ENCODE measurements at regions not wholly inside any gene's neighbourhood (a gene's known extent, or its start where the extent isn't known, plus 50 kb on each side); places are given as distances from the start of the nearest gene placed in this dataset.

DNA sequence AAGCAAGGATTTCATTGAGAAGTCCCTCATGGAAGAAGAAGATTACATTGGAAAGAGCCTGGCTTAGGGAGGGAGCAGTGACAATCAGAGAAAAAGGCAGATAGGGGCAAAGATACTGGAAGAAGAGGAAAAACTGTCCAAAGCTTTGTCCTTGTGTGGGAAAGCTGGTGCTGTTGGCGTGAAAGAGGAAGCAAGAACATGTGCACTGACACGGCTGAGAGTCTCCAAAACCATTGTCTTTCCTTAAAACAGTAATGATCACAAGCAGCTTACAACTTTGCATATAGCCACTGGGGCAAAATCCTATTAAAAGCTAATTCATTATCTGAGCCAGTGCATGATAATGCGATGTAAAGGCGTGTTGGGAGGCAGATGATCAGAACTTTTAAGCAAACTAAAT, 85.1 kb upstream of the ESR1 start:
- H3K4me3 ChIP-seq (ENCODE audit: low read depth in 1 of 2, low read length in 2 of 2): no peak overlapping the region
- no peaks in the 10 kb centered on the region for H3K9me3 ChIP-seq (ENCODE audit: insufficient read depth, low read length, severe bottlenecking)
- no peak for ATAC-seq (ENCODE audit: insufficient read depth, low read depth)
- H3K27ac ChIP-seq (ENCODE audit: low read length): no peak overlapping the region
- TF ChIP-seq EZH2 (IDR thresholded peaks at IDR 0.05; ENCODE audit: borderline replicate concordance, low read depth, low read length, severe bottlenecking): no peak
- TF ChIP-seq, protein P1, sequence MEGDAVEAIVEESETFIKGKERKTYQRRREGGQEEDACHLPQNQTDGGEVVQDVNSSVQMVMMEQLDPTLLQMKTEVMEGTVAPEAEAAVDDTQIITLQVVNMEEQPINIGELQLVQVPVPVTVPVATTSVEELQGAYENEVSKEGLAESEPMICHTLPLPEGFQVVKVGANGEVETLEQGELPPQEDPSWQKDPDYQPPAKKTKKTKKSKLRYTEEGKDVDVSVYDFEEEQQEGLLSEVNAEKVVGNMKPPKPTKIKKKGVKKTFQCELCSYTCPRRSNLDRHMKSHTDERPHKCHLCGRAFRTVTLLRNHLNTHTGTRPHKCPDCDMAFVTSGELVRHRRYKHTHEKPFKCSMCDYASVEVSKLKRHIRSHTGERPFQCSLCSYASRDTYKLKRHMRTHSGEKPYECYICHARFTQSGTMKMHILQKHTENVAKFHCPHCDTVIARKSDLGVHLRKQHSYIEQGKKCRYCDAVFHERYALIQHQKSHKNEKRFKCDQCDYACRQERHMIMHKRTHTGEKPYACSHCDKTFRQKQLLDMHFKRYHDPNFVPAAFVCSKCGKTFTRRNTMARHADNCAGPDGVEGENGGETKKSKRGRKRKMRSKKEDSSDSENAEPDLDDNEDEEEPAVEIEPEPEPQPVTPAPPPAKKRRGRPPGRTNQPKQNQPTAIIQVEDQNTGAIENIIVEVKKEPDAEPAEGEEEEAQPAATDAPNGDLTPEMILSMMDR (IDR thresholded peaks at IDR 0.05; ENCODE audit: borderline replicate concordance, extremely low read depth, low read length, poor library complexity, severe bottlenecking): no peak
- no peak overlapping the region for H3K4me2 ChIP-seq (ENCODE audit: insufficient read depth, low read length)
- no peak overlapping the region for H3K9ac ChIP-seq (ENCODE audit: low read depth, low read length)
- no peak for DNase-seq
- no peaks in the 10 kb centered on the region for H3K36me3 ChIP-seq (ENCODE audit: insufficient read depth, low read length)
- no peaks in the 10 kb centered on the region for H3K4me1 ChIP-seq (ENCODE audit: insufficient read depth, low read length)
- no peaks in the 10 kb centered on the region for H3K27me3 ChIP-seq (ENCODE audit: insufficient read depth, low read length, poor library complexity)
- no peaks in the 10 kb centered on the region for H4K20me1 ChIP-seq (ENCODE audit: insufficient read depth, low read length)
- H2AFZ ChIP-seq (ENCODE audit: low read depth, low read length): no peak overlapping the region
- no peaks in the 10 kb centered on the region for H3K79me2 ChIP-seq (ENCODE audit: insufficient read depth, low read length)

DNA sequence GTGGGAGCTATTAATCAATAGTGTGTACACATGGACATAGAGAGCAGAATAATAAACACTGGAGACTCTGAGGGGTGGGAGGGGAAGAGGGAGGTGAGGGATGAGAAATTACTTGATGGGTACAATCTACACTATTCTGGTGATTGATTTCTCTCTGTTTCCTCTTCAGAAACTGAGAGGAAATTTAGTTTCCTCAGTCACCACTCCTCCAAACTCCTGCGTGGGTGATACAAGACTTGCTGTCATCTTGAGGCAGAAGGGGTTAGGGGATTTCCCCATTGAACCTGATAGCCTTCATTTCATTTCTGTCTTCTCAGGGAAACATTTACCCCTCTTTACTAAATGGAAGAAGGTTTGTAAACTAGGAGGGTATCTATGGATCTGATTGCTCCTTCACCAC, 84.3 kb upstream of the ESR1 start:
- Histone ChIP-seq H3K9me3 (ENCODE audit: insufficient read depth, low read length, severe bottlenecking) (no peaks in the 10 kb centered on the region), H3K36me3 (ENCODE audit: insufficient read depth, low read length) (no peaks in the 10 kb centered on the region), H4K20me1 (ENCODE audit: insufficient read depth, low read length) (no peaks in the 10 kb centered on the region), H3K79me2 (ENCODE audit: insufficient read depth, low read length) (no peaks in the 10 kb centered on the region), H3K27me3 (ENCODE audit: insufficient read depth, low read length, poor library complexity) (no peaks in the 10 kb centered on the region), H3K4me2 (ENCODE audit: insufficient read depth, low read length) (no peak overlapping the region), H2AFZ (ENCODE audit: low read depth, low read length) (no peak overlapping the region), H3K27ac (ENCODE audit: low read length) (no peak overlapping the region), H3K4me3 (ENCODE audit: low read depth in 1 of 2, low read length in 2 of 2) (no peak overlapping the region), H3K4me1 (ENCODE audit: insufficient read depth, low read length) (no peaks in the 10 kb centered on the region), H3K9ac (ENCODE audit: low read depth, low read length) (no peak overlapping the region)
- no peak for TF ChIP-seq EZH2 (IDR thresholded peaks at IDR 0.05; ENCODE audit: borderline replicate concordance, low read depth, low read length, severe bottlenecking)
- TF ChIP-seq, protein P1 (IDR thresholded peaks at IDR 0.05; ENCODE audit: borderline replicate concordance, extremely low read depth, low read length, poor library complexity, severe bottlenecking): no peak
- DNase-seq: no peak
- no peak for ATAC-seq (ENCODE audit: insufficient read depth, low read depth)

DNA sequence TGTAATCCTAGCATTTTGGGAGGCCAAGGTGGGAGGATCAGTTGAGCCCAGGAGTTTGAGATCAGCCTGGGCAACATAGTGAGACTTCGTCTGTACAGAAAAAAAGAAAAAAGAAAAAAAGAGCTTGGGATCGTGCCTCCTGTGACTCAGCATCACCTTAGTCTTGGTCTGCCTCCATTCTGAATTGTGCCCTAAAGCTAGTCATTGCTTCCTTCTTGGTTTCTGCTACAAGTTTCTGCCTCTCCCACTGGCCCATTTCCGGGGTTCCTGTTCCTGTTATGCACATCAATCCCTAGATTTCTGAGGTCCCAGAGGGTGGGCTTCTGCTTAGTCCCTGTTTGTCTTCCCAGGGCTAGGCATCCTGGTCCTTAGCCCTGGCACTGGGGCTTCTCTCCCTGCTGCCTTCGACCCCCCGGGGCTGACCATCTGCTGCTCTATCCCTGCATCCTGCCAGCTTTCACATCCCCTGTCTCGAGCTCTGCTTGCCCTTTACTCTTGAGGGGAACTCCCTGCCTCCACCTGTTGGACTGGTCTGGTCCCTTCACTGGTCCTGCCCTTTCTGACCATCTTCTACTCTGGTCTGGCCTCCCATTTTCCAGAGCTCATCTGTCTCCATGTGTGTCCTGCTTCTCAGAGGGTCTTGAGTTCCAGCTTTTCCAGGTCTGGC, 77.5 kb upstream of the ESR1 start:
- ATAC-seq (ENCODE audit: insufficient read depth, low read depth): no peak
- Histone ChIP-seq H4K20me1 (ENCODE audit: insufficient read depth, low read length) (no peaks in the 10 kb centered on the region), H3K4me1 (ENCODE audit: insufficient read depth, low read length) (no peaks in the 10 kb centered on the region), H3K4me3 (ENCODE audit: low read depth in 1 of 2, low read length in 2 of 2) (no peak overlapping the region), H3K36me3 (ENCODE audit: insufficient read depth, low read length) (no peaks in the 10 kb centered on the region), H3K27ac (ENCODE audit: low read length) (no peak overlapping the region), H3K4me2 (ENCODE audit: insufficient read depth, low read length) (no peak overlapping the region), H2AFZ (ENCODE audit: low read depth, low read length) (no peak overlapping the region), H3K9ac (ENCODE audit: low read depth, low read length) (no peak overlapping the region), H3K9me3 (ENCODE audit: insufficient read depth, low read length, severe bottlenecking) (no peaks in the 10 kb centered on the region), H3K79me2 (ENCODE audit: insufficient read depth, low read length) (no peaks in the 10 kb centered on the region), H3K27me3 (ENCODE audit: insufficient read depth, low read length, poor library complexity) (no peaks in the 10 kb centered on the region)
- DNase-seq: no peak
- TF ChIP-seq, protein P1 (IDR thresholded peaks at IDR 0.05; ENCODE audit: borderline replicate concordance, extremely low read depth, low read length, poor library complexity, severe bottlenecking): no peak
- TF ChIP-seq EZH2 (IDR thresholded peaks at IDR 0.05; ENCODE audit: borderline replicate concordance, low read depth, low read length, severe bottlenecking): no peak

All from DND-41 (cell line).